MM.1S (cell line): ENCODE measurements at regions not wholly inside any gene's neighbourhood (a gene's known extent, or its start where the extent isn't known, plus 50 kb on each side); places are given as distances from the start of the nearest gene placed in this dataset.

Experiments
- DNase-seq: peaks from one replicate; pipeline ENCODE4 v3.0.0-alpha.2; 2015
- H2AFZ ChIP-seq: fragments of 300-600 bp; sonication (generic); 2 replicates; pipeline ENCODE4 v1.6.0; 2016; ENCODE audit warnings: antibody characterized with exemption, low read length
- H3F3A ChIP-seq: fragments of 300-600 bp; sonication (generic); 2 replicates; pipeline ENCODE4 v1.6.1; 2016; ENCODE audit warnings: mild to moderate bottlenecking, antibody characterized with exemption, low read length, moderate library complexity, mixed read lengths; ENCODE audit not compliant: insufficient read depth
- H3K27ac ChIP-seq: fragments of 300-600 bp; sonication (generic); 2 replicates; pipeline ENCODE4 v1.5.1; 2016; ENCODE audit warnings: mild to moderate bottlenecking, low read length
- H3K27me3 ChIP-seq: fragments of 300-600 bp; sonication (generic); replicated peaks from 2 replicates; pipeline ENCODE4 v1.6.0; 2016; ENCODE audit warnings: low read length; ENCODE audit not compliant: insufficient read depth
- H3K36me3 ChIP-seq: fragments of 300-600 bp; sonication (generic); replicated peaks from 2 replicates; pipeline ENCODE4 v1.6.1; 2016; ENCODE audit warnings: mild to moderate bottlenecking, low read length, mixed read lengths; ENCODE audit not compliant: insufficient read depth
- H3K4me1 ChIP-seq: fragments of 300-600 bp; sonication (generic); 2 replicates; pipeline ENCODE4 v1.6.1; 2016; ENCODE audit warnings: low read length, mixed read lengths
- H3K4me2 ChIP-seq: fragments of 300-600 bp; sonication (generic); 2 replicates; pipeline ENCODE4 v1.6.0; 2016; ENCODE audit warnings: low read depth, low read length
- H3K4me3 ChIP-seq: fragments of 300-600 bp; sonication (generic); 2 replicates; pipeline ENCODE4 v1.5.1; 2016; ENCODE audit warnings: low read length, mixed read lengths
- H3K79me2 ChIP-seq: fragments of 300-600 bp; sonication (generic); 2 replicates; pipeline ENCODE4 v1.6.1; 2016; ENCODE audit warnings: mixed run types, low read length, mixed read lengths
- H3K9ac ChIP-seq: fragments of 300-600 bp; sonication (generic); 2 replicates; pipeline ENCODE4 v1.6.1; 2016; ENCODE audit warnings: low read length, mixed read lengths
- H3K9me2 ChIP-seq: fragments of 300-600 bp; sonication (generic); replicated peaks from 2 replicates; pipeline ENCODE4 v1.6.1; 2016; ENCODE audit warnings: mild to moderate bottlenecking, low read length, mixed read lengths; ENCODE audit not compliant: insufficient read depth
- H3K9me3 ChIP-seq: fragments of 300-600 bp; sonication (generic); replicated peaks from 2 replicates; pipeline ENCODE4 v1.6.1; 2016; ENCODE audit warnings: mild to moderate bottlenecking, low read length, mixed read lengths; ENCODE audit not compliant: insufficient read depth
- H4K20me1 ChIP-seq: fragments of 300-600 bp; sonication (generic); 2 replicates; pipeline ENCODE4 v1.6.1; 2016; ENCODE audit warnings: mild to moderate bottlenecking, low read length, moderate library complexity, mixed read lengths; ENCODE audit not compliant: insufficient read depth
- CTCF ChIP-seq: fragments of 300-600 bp; sonication (generic); IDR thresholded peaks from 2 replicates; pipeline ENCODE4 v1.5.1; 2016; ENCODE audit warnings: antibody characterized with exemption, low read length, mixed read lengths
- EZH2 ChIP-seq: fragments of 300-600 bp; sonication (generic); optimal IDR thresholded peaks from 2 replicates; pipeline ENCODE3; 2017; ENCODE audit warnings: low read depth, mild to moderate bottlenecking, antibody characterized with exemption, low read length, mixed read lengths
- EZH2phosphoT487 ChIP-seq: fragments of 300-600 bp; sonication (generic); IDR thresholded peaks from 2 replicates; pipeline ENCODE4 v1.6.1; 2018; ENCODE audit warnings: antibody characterized with exemption, low read length

GRCh38 chr2:23122681-23123215, 262.2 kb upstream of the KLHL29 start:
- TF ChIP-seq EZH2 (no peak), EZH2phosphoT487 (no peak), CTCF (no peak)
- no peaks in the 10 kb centered on the region for H3K9me3 ChIP-seq
- H3F3A ChIP-seq = no peaks in the 10 kb centered on the region
- H3K4me2 ChIP-seq = no peak overlapping the region
- no peak overlapping the region for H3K9ac ChIP-seq
- no peaks in the 10 kb centered on the region for H3K4me1 ChIP-seq
- H2AFZ ChIP-seq = no peak overlapping the region
- H3K36me3 ChIP-seq = no peaks in the 10 kb centered on the region
- no peaks in the 10 kb centered on the region for H3K9me2 ChIP-seq
- no peak overlapping the region for H3K4me3 ChIP-seq
- no peak for DNase-seq
- H3K27me3 ChIP-seq = no peaks in the 10 kb centered on the region
- no peak overlapping the region for H3K27ac ChIP-seq
- H3K79me2 ChIP-seq = no peaks in the 10 kb centered on the region
- no peaks in the 10 kb centered on the region for H4K20me1 ChIP-seq

GRCh38 chr2:23123686-23124085, 261.3 kb upstream of the KLHL29 start:
- H3K79me2 ChIP-seq = no peaks in the 10 kb centered on the region
- H3K36me3 ChIP-seq = no peaks in the 10 kb centered on the region
- TF ChIP-seq CTCF = no peak
- TF ChIP-seq EZH2 = no peak
- no peak for TF ChIP-seq EZH2phosphoT487
- no peaks in the 10 kb centered on the region for H3K27me3 ChIP-seq
- no peak for DNase-seq
- no peak overlapping the region for H3K4me2 ChIP-seq
- H3F3A ChIP-seq = no peaks in the 10 kb centered on the region
- no peak overlapping the region for H2AFZ ChIP-seq
- H3K9me2 ChIP-seq = no peaks in the 10 kb centered on the region
- H3K4me1 ChIP-seq = no peaks in the 10 kb centered on the region
- H4K20me1 ChIP-seq = no peaks in the 10 kb centered on the region
- H3K4me3 ChIP-seq = no peak overlapping the region
- no peaks in the 10 kb centered on the region for H3K9me3 ChIP-seq
- no peak overlapping the region for H3K27ac ChIP-seq
- no peak overlapping the region for H3K9ac ChIP-seq

- TF ChIP-seq CTCF (no peak), EZH2phosphoT487 (no peak), EZH2 (no peak)
- Histone ChIP-seq H3K27ac (no peak overlapping the region), H3K27me3 (no peaks in the 10 kb centered on the region), H3K4me2 (no peak overlapping the region), H3K9me3 (no peaks in the 10 kb centered on the region), H3K4me3 (no peak overlapping the region), H3K4me1 (no peaks in the 10 kb centered on the region), H3K79me2 (no peaks in the 10 kb centered on the region), H2AFZ (no peak overlapping the region), H3F3A (no peaks in the 10 kb centered on the region), H3K9ac (no peak overlapping the region), H4K20me1 (no peaks in the 10 kb centered on the region), H3K9me2 (no peaks in the 10 kb centered on the region), H3K36me3 (no peaks in the 10 kb centered on the region)
- no peak for DNase-seq
Observed at GRCh38 chr2:23124214-23124750, 260.7 kb upstream of the KLHL29 start.
